Endothelial cell of umbilical vein (primary cell): ENCODE measurements at regions not wholly inside any gene's neighbourhood (a gene's known extent, or its start where the extent isn't known, plus 50 kb on each side); places are given as distances from the start of the nearest gene placed in this dataset.

Experiments used
- EZH2 ChIP-seq: IDR thresholded peaks from 2 replicates; pipeline ENCODE4 v1.6.1; 2012; ENCODE audit warnings: borderline replicate concordance, low read depth, mild to moderate bottlenecking, moderate library complexity, low read length, inconsistent platforms; ENCODE audit not compliant: severe bottlenecking
- FOS ChIP-seq: IDR thresholded peaks from 2 replicates; pipeline ENCODE4 v1.6.1; 2011; ENCODE audit warnings: mild to moderate bottlenecking, low read length, moderate library complexity, borderline replicate concordance; ENCODE audit not compliant: insufficient read depth
- GATA2 ChIP-seq: IDR thresholded peaks from 2 replicates; pipeline ENCODE4 v1.7.0; 2011; ENCODE audit warnings: low read depth, mild to moderate bottlenecking, moderate library complexity, mixed read lengths, low read length; ENCODE audit not compliant: insufficient read length, insufficient read depth
- JUN ChIP-seq: IDR thresholded peaks from 2 replicates; pipeline ENCODE4 v1.6.1; 2011; ENCODE audit warnings: borderline replicate concordance, low read depth; ENCODE audit not compliant: insufficient read length, insufficient read depth
- POLR2A ChIP-seq: IDR thresholded peaks from 2 replicates; pipeline ENCODE4 v1.6.1; 2012; ENCODE audit warnings: low read depth, mild to moderate bottlenecking, control low read depth, low read length
- POLR2AphosphoS5 ChIP-seq: IDR thresholded peaks from 2 replicates; pipeline ENCODE4 v1.6.1; 2012; ENCODE audit warnings: low read depth, mild to moderate bottlenecking, control low read depth, low read length, moderate library complexity; ENCODE audit not compliant: insufficient read depth
- TF ChIP-seq, protein P1 (sequence below), 2 donors: IDR thresholded peaks; 1 replicate in 1 of 2; 2 replicates in 1 of 2; pipeline ENCODE4 v1.5.1; 2011; ENCODE audit warnings: low read length in 2 of 2, mild to moderate bottlenecking in 2 of 2, moderate library complexity in 2 of 2, control low read depth in 1 of 2, inconsistent platforms in 1 of 2, low read depth in 1 of 2; ENCODE audit not compliant: insufficient read depth in 1 of 2; ENCODE audit errors: extremely low read depth in 1 of 2

DNA sequence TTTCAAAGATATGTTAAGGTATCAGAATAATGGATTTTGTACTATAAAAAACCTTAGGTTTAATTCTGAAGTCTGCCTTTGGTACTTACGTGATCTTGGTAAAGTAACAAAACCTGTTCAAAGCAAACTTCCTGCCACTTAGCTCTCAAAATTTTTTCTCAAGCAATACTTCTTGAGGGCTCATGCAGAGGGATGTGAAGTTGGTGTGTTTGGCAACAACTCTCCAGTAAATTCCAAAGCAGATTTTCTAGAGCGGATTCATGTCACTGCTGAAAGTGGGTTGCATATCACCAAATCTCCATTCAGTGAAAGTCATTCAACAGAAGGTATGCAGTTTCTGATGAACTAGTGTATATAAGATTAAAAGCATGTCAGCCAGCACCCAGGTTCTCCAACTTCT, 856.7 kb downstream of the CDH8 start:
- TF ChIP-seq EZH2 (no peak), POLR2A (no peak), POLR2AphosphoS5 (no peak), GATA2 (no peak), JUN (no peak), FOS (no peak)
- TF ChIP-seq, protein P1, sequence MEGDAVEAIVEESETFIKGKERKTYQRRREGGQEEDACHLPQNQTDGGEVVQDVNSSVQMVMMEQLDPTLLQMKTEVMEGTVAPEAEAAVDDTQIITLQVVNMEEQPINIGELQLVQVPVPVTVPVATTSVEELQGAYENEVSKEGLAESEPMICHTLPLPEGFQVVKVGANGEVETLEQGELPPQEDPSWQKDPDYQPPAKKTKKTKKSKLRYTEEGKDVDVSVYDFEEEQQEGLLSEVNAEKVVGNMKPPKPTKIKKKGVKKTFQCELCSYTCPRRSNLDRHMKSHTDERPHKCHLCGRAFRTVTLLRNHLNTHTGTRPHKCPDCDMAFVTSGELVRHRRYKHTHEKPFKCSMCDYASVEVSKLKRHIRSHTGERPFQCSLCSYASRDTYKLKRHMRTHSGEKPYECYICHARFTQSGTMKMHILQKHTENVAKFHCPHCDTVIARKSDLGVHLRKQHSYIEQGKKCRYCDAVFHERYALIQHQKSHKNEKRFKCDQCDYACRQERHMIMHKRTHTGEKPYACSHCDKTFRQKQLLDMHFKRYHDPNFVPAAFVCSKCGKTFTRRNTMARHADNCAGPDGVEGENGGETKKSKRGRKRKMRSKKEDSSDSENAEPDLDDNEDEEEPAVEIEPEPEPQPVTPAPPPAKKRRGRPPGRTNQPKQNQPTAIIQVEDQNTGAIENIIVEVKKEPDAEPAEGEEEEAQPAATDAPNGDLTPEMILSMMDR (IDR thresholded peaks at IDR 0.05; ENCODE audit: extremely low read depth in 1 of 2, insufficient read depth in 1 of 2, low read depth in 1 of 2, low read length in 2 of 2): no peak
